Breast epithelium (tissue), 3 donors: ENCODE measurements at regions not wholly inside any gene's neighbourhood (a gene's known extent, or its start where the extent isn't known, plus 50 kb on each side); places are given as distances from the start of the nearest gene placed in this dataset.

ENCODE experiments used
- CTCF ChIP-seq, 3 donors: fragments of 450-650 bp; IDR thresholded peaks; one replicate each; pipeline ENCODE4 v1.5.1; 2016 to 2017; ENCODE audit warnings: antibody characterized with exemption in 3 of 3, mild to moderate bottlenecking in 3 of 3, moderate library complexity in 3 of 3
- POLR2AphosphoS5 ChIP-seq, 3 donors: sonication (generic); formaldehyde crosslinking; IDR thresholded peaks; one replicate each; pipeline ENCODE4 v1.6.1; 2017; ENCODE audit warnings: antibody characterized with exemption in 3 of 3

GRCh38 chr3:87968668-87969067, 90.1 kb downstream of the CGGBP1 start:
- TF ChIP-seq POLR2AphosphoS5 (IDR thresholded peaks at IDR 0.05) (no peak), CTCF (IDR thresholded peaks at IDR 0.05) (no peak)
